Endothelial cell of umbilical vein (primary cell): ENCODE measurements at regions not wholly inside any gene's neighbourhood (a gene's known extent, or its start where the extent isn't known, plus 50 kb on each side); places are given as distances from the start of the nearest gene placed in this dataset.

Experiments
- BruUV-seq: library from RNA; stranded (reverse); fragments of 400-500 nt; replicated peaks from 2 replicates; lab custom pipeline; 2021; lab: Mats Ljungman, UMichigan
- CTCF ChIA-PET: fragments of 300-600, 350-600 bp; sonication (Branson Sonifier 250); formaldehyde crosslinking; loops from one replicate; lab custom pipeline; 2021; ENCODE audit warnings: antibody characterized with exemption, inconsistent platforms; lab: Charles Lee
- POLR2A ChIA-PET: fragments of 300-600, 350-600 bp; sonication (Branson Sonifier 250); formaldehyde crosslinking; loops from one replicate; lab custom pipeline; 2021; ENCODE audit warnings: antibody characterized with exemption, inconsistent platforms; lab: Charles Lee
- DNase-seq: peaks from one replicate; pipeline ENCODE4 v3.0.0-alpha.2; 2011; ENCODE audit warnings: low read depth, low spot score
- FAIRE-seq: peaks from 2 replicates; lab custom pipeline; 2011; peaks lifted over from hg19 to GRCh38; lab: Jason Lieb, UNC
- H2AFZ ChIP-seq: 2 replicates; pipeline ENCODE4 v1.6.0; 2012; ENCODE audit warnings: low read depth, low read length, control low read depth, inconsistent platforms
- H3K27ac ChIP-seq: 2 replicates; pipeline ENCODE4 v1.5.1; 2011; ENCODE audit warnings: low read depth, mild to moderate bottlenecking, control low read depth, low read length, moderate library complexity; ENCODE audit not compliant: insufficient read depth
- H3K27me3 ChIP-seq, 2 experiments: 2 replicates each; pipeline versions ENCODE4 v1.6.0 to v1.6.1; 2011; ENCODE audit warnings: low read length in 2 of 2, mixed read lengths in 1 of 2; ENCODE audit not compliant: control insufficient read depth in 2 of 2, insufficient read depth in 2 of 2
- H3K36me3 ChIP-seq, 2 experiments: 2 replicates in 1 of 2; 3 replicates in 1 of 2; pipeline ENCODE4 v1.5.1; 2011; ENCODE audit warnings: low read length in 2 of 2, mild to moderate bottlenecking in 1 of 2, moderate library complexity in 1 of 2; ENCODE audit not compliant: control insufficient read depth in 2 of 2, insufficient read depth in 2 of 2; ENCODE audit errors: extremely low read depth in 1 of 2
- H3K4me1 ChIP-seq: 3 replicates; pipeline ENCODE4 v1.5.1; 2011; ENCODE audit warnings: mild to moderate bottlenecking, low read length; ENCODE audit not compliant: control insufficient read depth, insufficient read depth; ENCODE audit errors: extremely low read depth
- H3K4me2 ChIP-seq: 2 replicates; pipeline ENCODE4 v1.6.1; 2011; ENCODE audit warnings: low read length, control low read depth, mixed read lengths; ENCODE audit not compliant: insufficient read depth
- H3K4me3 ChIP-seq, 3 experiments: fragments of 200-600 bp in 1 of 3; sonication (generic), shearing (Covaris generic) in 1 of 3; replicated peaks in 1 of 3; 2 replicates each; pipeline ENCODE4 v1.5.1; 2011 to 2016; ENCODE audit warnings: control low read depth in 3 of 3, low read length in 3 of 3, mild to moderate bottlenecking in 2 of 3, inconsistent platforms in 1 of 3, low read depth in 1 of 3, moderate library complexity in 1 of 3; ENCODE audit not compliant: insufficient read depth in 1 of 3
- H3K79me2 ChIP-seq: 2 replicates; pipeline ENCODE4 v1.6.0; 2012; ENCODE audit warnings: low read length, inconsistent platforms; ENCODE audit not compliant: control insufficient read depth, insufficient read depth
- H3K9ac ChIP-seq: replicated peaks from 2 replicates; pipeline ENCODE3; 2011; ENCODE audit warnings: low read length, control low read depth; ENCODE audit not compliant: insufficient read depth; ENCODE audit errors: extremely low read depth
- H3K9me1 ChIP-seq: replicated peaks from 3 replicates; pipeline ENCODE4 v1.6.0; 2011; ENCODE audit warnings: mild to moderate bottlenecking, low read length; ENCODE audit not compliant: control insufficient read depth, insufficient read depth; ENCODE audit errors: extremely low read depth
- H3K9me3 ChIP-seq: replicated peaks from 2 replicates; pipeline ENCODE4 v1.5.1; 2012; ENCODE audit warnings: low read length, inconsistent platforms; ENCODE audit not compliant: control insufficient read depth, insufficient read depth
- H4K20me1 ChIP-seq: replicated peaks from 2 replicates; pipeline ENCODE3; 2011; ENCODE audit warnings: mild to moderate bottlenecking, low read length; ENCODE audit not compliant: control insufficient read depth, insufficient read depth; ENCODE audit errors: extremely low read depth
- EZH2 ChIP-seq: IDR thresholded peaks from 2 replicates; pipeline ENCODE4 v1.6.1; 2012; ENCODE audit warnings: borderline replicate concordance, low read depth, mild to moderate bottlenecking, moderate library complexity, low read length, inconsistent platforms; ENCODE audit not compliant: severe bottlenecking
- FOS ChIP-seq: IDR thresholded peaks from 2 replicates; pipeline ENCODE4 v1.6.1; 2011; ENCODE audit warnings: mild to moderate bottlenecking, low read length, moderate library complexity, borderline replicate concordance; ENCODE audit not compliant: insufficient read depth
- GATA2 ChIP-seq: IDR thresholded peaks from 2 replicates; pipeline ENCODE4 v1.7.0; 2011; ENCODE audit warnings: low read depth, mild to moderate bottlenecking, moderate library complexity, mixed read lengths, low read length; ENCODE audit not compliant: insufficient read length, insufficient read depth
- JUN ChIP-seq: IDR thresholded peaks from 2 replicates; pipeline ENCODE4 v1.6.1; 2011; ENCODE audit warnings: borderline replicate concordance, low read depth; ENCODE audit not compliant: insufficient read length, insufficient read depth
- MYC ChIP-seq: IDR thresholded peaks from one replicate; pipeline ENCODE4 v1.6.1; 2011; ENCODE audit warnings: mild to moderate bottlenecking, low read depth, low read length
- POLR2A ChIP-seq: IDR thresholded peaks from 2 replicates; pipeline ENCODE4 v1.6.1; 2012; ENCODE audit warnings: low read depth, mild to moderate bottlenecking, control low read depth, low read length
- POLR2AphosphoS5 ChIP-seq: IDR thresholded peaks from 2 replicates; pipeline ENCODE4 v1.6.1; 2012; ENCODE audit warnings: low read depth, mild to moderate bottlenecking, control low read depth, low read length, moderate library complexity; ENCODE audit not compliant: insufficient read depth
- dilution Hi-C: fragments of 300-500 bp; cut with MboI; formaldehyde crosslinking; loops from one replicate; pipeline ENCODE4 v1.15.0; 2019; ENCODE audit warnings: low sequenced_read_pairs; ENCODE audit not compliant: extremely low pct_ligation_motif_present
- intact Hi-C: fragments of 100-400 bp; cut with micrococcal nuclease; formaldehyde crosslinking; loops from one replicate; pipeline ENCODE4 v1.10.0; 2022
- TF ChIP-seq, protein P1 (sequence below), 2 donors: IDR thresholded peaks; 1 replicate in 1 of 2; 2 replicates in 1 of 2; pipeline ENCODE4 v1.5.1; 2011; ENCODE audit warnings: low read length in 2 of 2, mild to moderate bottlenecking in 2 of 2, moderate library complexity in 2 of 2, control low read depth in 1 of 2, inconsistent platforms in 1 of 2, low read depth in 1 of 2; ENCODE audit not compliant: insufficient read depth in 1 of 2; ENCODE audit errors: extremely low read depth in 1 of 2
- TF ChIP-seq, protein P2 (sequence below): IDR thresholded peaks from 2 replicates; pipeline ENCODE4 v1.6.1; 2011; ENCODE audit not compliant: insufficient read depth, insufficient read length

DNA sequence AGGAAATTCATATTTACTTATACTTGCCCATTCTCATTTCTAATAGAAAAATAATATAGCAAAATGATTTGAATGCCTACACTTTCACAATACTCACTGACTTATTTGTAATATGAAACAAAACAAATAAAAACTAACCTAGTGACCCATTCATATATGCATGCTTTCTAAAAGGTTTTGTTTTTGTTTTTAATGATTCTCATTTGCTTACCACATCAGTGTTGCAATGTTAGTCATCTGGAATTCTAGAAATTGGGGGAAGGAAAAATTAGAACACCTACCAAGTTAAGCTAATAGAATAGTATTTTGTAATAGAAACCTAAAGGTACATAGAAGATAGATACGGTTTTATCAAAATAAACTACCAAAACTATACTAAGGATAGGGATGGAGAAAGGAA, 214.1 kb upstream of the CNTN6 start:
- no peak for FAIRE-seq
- BruUV-seq, result no TSS peak
- Histone ChIP-seq H3K9ac (no peak overlapping the region), H2AFZ (no peak overlapping the region), H3K79me2 (no peaks in the 10 kb centered on the region), H3K27ac (no peak overlapping the region), H4K20me1 (no peaks in the 10 kb centered on the region), H3K27me3 (no peaks in the 10 kb centered on the region), H3K4me3 (no peak overlapping the region), H3K36me3 (no peaks in the 10 kb centered on the region), H3K4me2 (no peak overlapping the region), H3K9me3 (no peaks in the 10 kb centered on the region), H3K9me1 (no peaks in the 10 kb centered on the region), H3K4me1 (peaks cover 2% of the 10 kb centered on the region)
- CTCF ChIA-PET, result no interaction called here
- no peak for TF ChIP-seq GATA2
- TF ChIP-seq MYC, result no peak
- no peak for TF ChIP-seq FOS
- TF ChIP-seq JUN, result no peak
- TF ChIP-seq, protein P1, sequence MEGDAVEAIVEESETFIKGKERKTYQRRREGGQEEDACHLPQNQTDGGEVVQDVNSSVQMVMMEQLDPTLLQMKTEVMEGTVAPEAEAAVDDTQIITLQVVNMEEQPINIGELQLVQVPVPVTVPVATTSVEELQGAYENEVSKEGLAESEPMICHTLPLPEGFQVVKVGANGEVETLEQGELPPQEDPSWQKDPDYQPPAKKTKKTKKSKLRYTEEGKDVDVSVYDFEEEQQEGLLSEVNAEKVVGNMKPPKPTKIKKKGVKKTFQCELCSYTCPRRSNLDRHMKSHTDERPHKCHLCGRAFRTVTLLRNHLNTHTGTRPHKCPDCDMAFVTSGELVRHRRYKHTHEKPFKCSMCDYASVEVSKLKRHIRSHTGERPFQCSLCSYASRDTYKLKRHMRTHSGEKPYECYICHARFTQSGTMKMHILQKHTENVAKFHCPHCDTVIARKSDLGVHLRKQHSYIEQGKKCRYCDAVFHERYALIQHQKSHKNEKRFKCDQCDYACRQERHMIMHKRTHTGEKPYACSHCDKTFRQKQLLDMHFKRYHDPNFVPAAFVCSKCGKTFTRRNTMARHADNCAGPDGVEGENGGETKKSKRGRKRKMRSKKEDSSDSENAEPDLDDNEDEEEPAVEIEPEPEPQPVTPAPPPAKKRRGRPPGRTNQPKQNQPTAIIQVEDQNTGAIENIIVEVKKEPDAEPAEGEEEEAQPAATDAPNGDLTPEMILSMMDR (IDR thresholded peaks at IDR 0.05; ENCODE audit: extremely low read depth in 1 of 2, insufficient read depth in 1 of 2, low read depth in 1 of 2, low read length in 2 of 2), result no peak
- TF ChIP-seq EZH2, result no peak
- TF ChIP-seq POLR2AphosphoS5, result no peak
- TF ChIP-seq, protein P2, sequence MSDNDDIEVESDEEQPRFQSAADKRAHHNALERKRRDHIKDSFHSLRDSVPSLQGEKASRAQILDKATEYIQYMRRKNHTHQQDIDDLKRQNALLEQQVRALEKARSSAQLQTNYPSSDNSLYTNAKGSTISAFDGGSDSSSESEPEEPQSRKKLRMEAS, result no peak
- TF ChIP-seq POLR2A, result no peak
- POLR2A ChIA-PET, result no interaction called here
- dilution Hi-C loops (no loop called here), intact Hi-C loops (no loop called here)
- no peak for DNase-seq
